CD4-positive, alpha-beta T cell treated with Interleukin-12 subunit alpha and Interleukin-12 subunit beta, for 1 hour (primary cell): ENCODE measurements at regions not wholly inside any gene's neighbourhood (a gene's known extent, or its start where the extent isn't known, plus 50 kb on each side); places are given as distances from the start of the nearest gene placed in this dataset.

Experiments used
- DNase-seq: peaks from one replicate; pipeline ENCODE4 v3.0.0-alpha.2; 2020

- DNase-seq, result no peak
Observed at GRCh38 chr2:239579524-239580198, 178.8 kb upstream of the HDAC4 start.

DNA sequence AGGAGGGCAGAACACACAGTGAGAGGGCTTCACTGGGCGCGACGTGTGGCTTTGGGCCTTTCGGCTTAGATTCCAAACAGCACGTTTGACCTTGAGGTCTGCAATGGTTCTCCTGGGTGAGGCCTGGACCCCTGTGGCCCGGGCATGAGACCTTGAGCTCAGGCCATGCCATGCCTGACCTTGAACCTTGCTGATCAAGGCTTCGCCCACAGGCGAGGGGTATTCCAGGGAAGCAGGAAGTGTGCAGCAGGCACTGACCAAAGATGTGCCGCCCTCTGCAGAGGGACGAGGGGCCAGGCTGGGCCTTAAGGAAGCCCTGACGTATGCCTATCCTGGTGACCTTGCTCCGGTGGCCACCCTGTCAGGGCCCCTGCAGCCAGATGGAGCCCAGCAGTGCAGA, 178.3 kb upstream of the HDAC4 start:
- no peak for DNase-seq

GRCh38 chr2:239578381-239578780, 177.6 kb upstream of the HDAC4 start:
- no peak for DNase-seq

GRCh38 chr2:239577935-239578334, 177.1 kb upstream of the HDAC4 start:
- no peak for DNase-seq

DNA sequence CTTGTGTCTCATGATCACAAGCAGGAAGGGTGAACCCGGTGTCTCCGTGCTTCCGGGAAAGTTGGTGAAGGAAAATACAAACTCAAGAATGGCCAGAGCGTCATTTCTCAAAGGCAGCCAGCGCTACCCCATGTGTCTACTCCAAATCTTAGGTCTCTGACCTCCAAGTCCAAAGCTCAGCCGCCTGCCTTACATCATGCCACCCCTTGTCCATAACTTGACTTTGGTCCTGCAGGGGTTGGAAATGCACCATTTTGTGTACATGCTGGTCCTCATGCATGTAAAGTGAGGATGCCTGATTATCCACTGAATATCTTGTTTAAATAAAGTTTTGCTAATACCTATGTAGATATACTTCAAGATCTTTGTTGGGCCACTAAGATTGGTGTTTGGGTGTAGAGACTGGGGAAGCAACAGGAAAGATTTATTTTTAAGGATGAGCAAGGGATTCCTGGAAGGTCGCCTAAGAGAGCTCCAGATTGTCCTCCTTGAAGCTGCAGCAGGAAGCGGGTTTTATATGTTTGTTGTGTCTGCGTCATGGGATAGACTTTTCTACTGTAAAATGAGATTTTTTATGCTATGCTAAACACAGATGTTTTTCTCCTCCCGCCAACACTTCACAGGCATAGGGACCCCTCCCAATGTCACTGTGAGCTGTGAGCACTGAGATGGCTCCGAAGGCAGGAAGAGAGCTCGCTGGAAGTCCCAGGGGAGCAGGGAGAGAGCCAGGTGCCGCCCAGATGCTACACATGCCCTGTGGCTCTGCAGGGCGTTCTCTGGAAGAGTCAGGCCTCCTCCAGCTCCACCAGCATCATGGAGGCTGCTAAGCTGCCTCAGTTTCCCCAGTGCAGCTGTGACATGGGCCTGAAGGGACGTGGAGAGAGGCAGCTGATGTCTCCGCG, 176.2 kb upstream of the HDAC4 start:
- DNase-seq, result no peak

- DNase-seq, result no peak
Observed at GRCh38 chr2:239575931-239576445, 175.2 kb upstream of the HDAC4 start.

- no peak for DNase-seq
Observed at GRCh38 chr2:239574434-239575156, 173.8 kb upstream of the HDAC4 start.

DNA sequence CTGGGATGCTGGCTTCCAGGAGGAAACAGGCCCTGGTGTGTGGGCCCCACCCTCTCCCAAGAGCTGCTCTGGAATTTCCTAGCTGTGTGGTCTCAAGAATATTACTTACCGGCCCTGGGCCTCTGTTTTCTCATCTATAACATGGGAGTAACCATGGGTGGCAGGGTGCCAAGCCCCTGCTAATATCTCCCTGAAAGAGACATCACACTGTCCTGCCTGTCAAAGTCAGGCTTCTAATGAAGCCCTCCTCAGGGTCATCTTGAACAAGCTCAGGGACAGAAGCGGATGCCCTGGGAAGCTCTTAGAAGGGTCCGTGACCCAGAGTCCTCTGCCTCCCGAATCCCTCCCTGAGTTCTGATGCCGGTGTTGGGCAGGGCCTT, 173.2 kb upstream of the HDAC4 start:
- DNase-seq, result no peak

DNA sequence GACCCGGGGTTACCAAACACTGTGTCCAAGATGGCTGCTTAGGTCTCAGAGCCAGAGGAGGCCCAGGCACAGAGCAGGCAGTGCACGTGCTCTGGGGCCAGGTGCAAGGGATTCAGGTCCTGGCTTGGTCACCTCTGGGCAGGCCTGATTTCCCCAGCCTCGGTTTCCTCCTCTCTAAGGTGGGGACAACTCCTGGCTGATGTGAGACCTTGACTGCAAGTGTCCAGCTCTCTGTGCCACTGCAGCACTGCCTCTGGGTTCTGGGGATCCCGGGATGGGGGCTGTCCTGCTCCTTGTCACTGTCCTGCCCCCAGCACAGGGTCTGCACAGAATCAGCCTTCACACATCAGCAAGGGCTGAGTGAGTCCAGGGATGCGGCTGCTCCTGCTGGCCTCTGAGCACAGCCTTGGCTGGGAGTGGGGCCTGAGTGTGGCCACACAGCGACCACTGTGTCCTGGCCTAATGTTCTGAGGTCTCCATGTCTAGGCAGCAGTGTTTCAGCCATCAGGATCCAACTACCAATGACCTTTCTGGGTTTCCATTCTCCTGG, 170.2 kb upstream of the HDAC4 start:
- DNase-seq, result no peak

GRCh38 chr2:239570216-239570925, 169.6 kb upstream of the HDAC4 start:
- no peak for DNase-seq

DNA sequence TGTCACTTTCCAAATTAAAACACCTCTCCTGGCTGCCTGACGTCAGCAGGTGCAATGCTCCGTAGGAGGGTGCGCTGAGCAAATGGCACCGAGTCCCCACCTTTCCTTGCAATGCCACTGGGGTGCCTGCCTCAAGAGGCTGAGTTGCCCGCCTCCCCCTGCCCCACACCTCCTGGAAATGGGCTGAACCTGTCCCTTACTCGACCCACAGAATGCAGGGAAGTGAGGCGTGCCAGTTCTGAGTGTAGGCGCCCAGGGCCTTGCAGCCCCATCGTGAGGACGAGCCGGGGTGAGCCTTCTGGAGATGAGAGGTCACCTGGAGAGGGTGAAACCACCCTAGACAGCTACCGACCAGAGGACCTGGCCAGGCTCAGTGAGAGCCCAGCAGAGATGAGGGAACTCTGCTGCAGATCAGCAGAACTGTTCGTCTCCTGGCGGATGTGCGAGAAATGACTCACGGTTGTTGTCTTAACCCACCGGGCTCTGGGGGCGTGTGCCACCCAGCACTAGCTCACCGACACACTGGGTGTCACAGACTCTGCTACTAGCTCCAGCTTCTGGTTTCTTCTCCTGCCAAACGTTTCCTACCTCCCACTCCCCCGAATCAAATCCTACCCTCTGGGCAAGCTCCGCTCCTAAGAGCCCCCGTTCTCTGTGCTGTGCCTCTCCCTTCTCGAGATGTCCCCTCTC, 168.7 kb upstream of the HDAC4 start:
- no peak for DNase-seq

- DNase-seq, result no peak
Observed at GRCh38 chr2:239568601-239569000, 167.8 kb upstream of the HDAC4 start.

DNA sequence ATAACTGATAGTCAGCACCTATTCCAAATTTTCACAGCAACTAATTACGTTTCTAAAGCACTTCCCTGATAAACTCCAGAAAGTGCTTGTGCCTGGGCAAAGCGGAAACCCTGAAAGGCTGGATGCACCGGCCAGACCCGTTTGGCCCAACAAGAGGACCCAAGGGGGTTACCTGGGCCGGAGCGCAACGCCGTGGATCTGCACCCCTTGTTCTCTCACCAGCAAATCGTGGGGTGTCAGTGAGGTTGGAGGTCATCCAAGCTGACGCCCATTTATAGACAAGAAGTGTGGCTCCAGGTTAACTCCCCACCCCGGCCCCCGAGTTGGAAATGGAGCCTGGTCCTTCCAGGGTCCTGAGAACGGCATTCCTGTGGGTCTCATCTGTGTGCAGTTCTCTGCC, 167.0 kb upstream of the HDAC4 start:
- no peak for DNase-seq

GRCh38 chr2:239566995-239567568, 166.3 kb upstream of the HDAC4 start:
- DNase-seq, result no peak

- DNase-seq, result no peak
Observed at GRCh38 chr2:239566162-239566994, 165.6 kb upstream of the HDAC4 start.

DNA sequence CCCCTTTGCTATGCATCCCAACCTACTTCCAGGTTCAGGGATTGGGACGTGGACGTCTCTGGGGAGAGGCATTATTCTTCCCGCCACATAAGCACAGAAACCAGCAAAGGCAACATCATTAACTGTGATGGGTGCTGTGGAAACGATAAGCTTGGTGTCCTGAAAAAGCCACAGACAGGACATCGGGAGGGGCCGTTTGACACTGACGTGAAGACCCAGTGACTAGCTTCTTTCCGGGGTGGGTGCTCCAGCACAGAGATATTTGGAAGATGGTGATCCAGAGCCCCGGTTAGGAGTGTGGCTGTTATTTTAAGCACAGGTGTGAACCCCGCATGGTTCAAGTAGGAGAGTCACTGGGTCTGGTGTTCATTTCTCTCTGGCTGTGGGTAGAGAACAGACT, 163.8 kb upstream of the HDAC4 start:
- DNase-seq, result no peak

DNA sequence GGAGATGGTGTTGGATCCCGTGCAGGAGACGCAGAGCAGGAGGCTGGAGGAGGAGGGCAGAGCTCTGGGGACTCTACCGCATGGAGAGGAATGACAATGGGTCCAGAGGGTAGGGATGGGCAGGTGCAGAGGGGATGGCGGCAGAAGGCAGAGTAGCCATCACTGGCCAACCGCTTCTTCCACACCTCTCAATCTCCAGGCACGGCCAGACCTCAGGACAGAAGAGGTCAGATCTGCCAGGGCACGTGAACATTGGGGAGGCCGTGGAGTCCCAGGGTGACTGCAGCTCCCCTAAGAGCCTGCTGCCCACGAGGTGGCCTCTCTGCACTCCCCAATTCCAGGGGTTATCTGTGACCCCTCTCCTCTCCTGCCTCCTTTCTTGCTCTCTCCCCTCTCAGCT, 162.7 kb upstream of the HDAC4 start:
- no peak for DNase-seq

- no peak for DNase-seq
Observed at GRCh38 chr2:239561446-239562001, 160.7 kb upstream of the HDAC4 start.

GRCh38 chr2:239559417-239560261, 158.8 kb upstream of the HDAC4 start:
- no peak for DNase-seq
